GM23338 (cell line): ENCODE measurements at regions not wholly inside any gene's neighbourhood (a gene's known extent, or its start where the extent isn't known, plus 50 kb on each side); places are given as distances from the start of the nearest gene placed in this dataset.

Experiments
- ATAC-seq: fragments of 200-7000 bp; cut with Tn5 transposase; 3 replicates; pipeline ENCODE4 v1.9.1; 2020
- DNase-seq: peaks from one replicate; pipeline ENCODE4 v3.0.0-alpha.2; 2015; ENCODE audit warnings: low spot score
- H2AFZ ChIP-seq: fragments of 200-600 bp; sonication (generic); 2 replicates; pipeline ENCODE4 v1.8.0; 2016; ENCODE audit warnings: antibody characterized with exemption, mild to moderate bottlenecking, moderate library complexity
- H3F3A ChIP-seq: fragments of 200-600 bp; sonication (generic); replicated peaks from 2 replicates; pipeline ENCODE4 v1.8.0; 2017; ENCODE audit warnings: antibody characterized with exemption, mixed run types, low read depth
- H3K27ac ChIP-seq: fragments of 200-600 bp; sonication (generic); 2 replicates; pipeline ENCODE4 v1.6.1; 2016; ENCODE audit warnings: low read depth
- H3K27me3 ChIP-seq: fragments of 200-600 bp; sonication (generic); 2 replicates; pipeline ENCODE4 v1.8.0; 2016; ENCODE audit warnings: mild to moderate bottlenecking, mixed run types, moderate library complexity; ENCODE audit not compliant: insufficient read depth
- H3K36me3 ChIP-seq: fragments of 200-600 bp; sonication (generic); 2 replicates; pipeline ENCODE4 v1.8.0; 2016; ENCODE audit warnings: mild to moderate bottlenecking; ENCODE audit not compliant: insufficient read depth
- H3K4me1 ChIP-seq: fragments of 200-600 bp; sonication (generic); 2 replicates; pipeline ENCODE4 v1.8.0; 2016; ENCODE audit warnings: mild to moderate bottlenecking, moderate library complexity; ENCODE audit not compliant: insufficient read depth
- H3K4me2 ChIP-seq: fragments of 200-600 bp; sonication (generic); 2 replicates; pipeline ENCODE4 v1.7.1; 2017; ENCODE audit warnings: mixed run types
- H3K4me3 ChIP-seq: fragments of 200-600 bp; sonication (generic); 2 replicates; pipeline ENCODE4 v1.6.1; 2016; ENCODE audit warnings: mixed run types
- H3K79me2 ChIP-seq: fragments of 200-600 bp; sonication (generic); replicated peaks from 2 replicates; pipeline ENCODE4 v1.8.0; 2017; ENCODE audit warnings: mild to moderate bottlenecking; ENCODE audit not compliant: insufficient read depth
- H3K9me2 ChIP-seq: fragments of 200-600 bp; sonication (generic); 2 replicates; pipeline ENCODE4 v1.8.0; 2017; ENCODE audit not compliant: insufficient read depth
- H4K20me1 ChIP-seq: fragments of 200-600 bp; sonication (generic); replicated peaks from 2 replicates; pipeline ENCODE4 v1.8.0; 2017; ENCODE audit warnings: mild to moderate bottlenecking; ENCODE audit not compliant: insufficient read depth
- H3K27ac Mint-ChIP-seq: 2 replicates; pipeline ENCODE4 v1.8.0; 2020; ENCODE audit warnings: inconsistent platforms, mild to moderate bottlenecking, moderate library complexity, mixed read lengths
- H3K27me3 Mint-ChIP-seq: 3 replicates; pipeline ENCODE4 v1.8.0; 2022; ENCODE audit warnings: low read depth, mild to moderate bottlenecking, moderate library complexity, mixed read lengths, inconsistent platforms; ENCODE audit not compliant: insufficient read depth, poor library complexity
- H3K36me3 Mint-ChIP-seq: 3 replicates; pipeline ENCODE4 v1.8.0; 2021; ENCODE audit warnings: low read depth, mild to moderate bottlenecking, inconsistent platforms, moderate library complexity, mixed read lengths
- H3K4me1 Mint-ChIP-seq: 3 replicates; pipeline ENCODE4 v1.8.0; 2020; ENCODE audit warnings: mild to moderate bottlenecking, inconsistent platforms, mixed read lengths
- H3K4me3 Mint-ChIP-seq: 3 replicates; pipeline ENCODE4 v1.8.0; 2021; ENCODE audit warnings: moderate library complexity, mild to moderate bottlenecking, inconsistent platforms, mixed read lengths
- H3K9me3 Mint-ChIP-seq: 3 replicates; pipeline ENCODE4 v1.8.0; 2020; ENCODE audit warnings: moderate library complexity, mild to moderate bottlenecking, inconsistent platforms, mixed read lengths
- CTCF ChIP-seq, 2 experiments: fragments of 200-600 bp in 1 of 2; sonication (generic) in 1 of 2; conservative IDR thresholded peaks; 2 replicates each; pipeline versions ENCODE4 v1.5.1 to v1.6.1; 2016 to 2017; ENCODE audit warnings: antibody characterized with exemption in 2 of 2, low read depth in 2 of 2, mild to moderate bottlenecking in 2 of 2, moderate library complexity in 1 of 2
- EZH2 ChIP-seq: fragments of 200-600 bp; sonication (generic); IDR thresholded peaks from one replicate; pipeline ENCODE4 v1.8.0; 2017; ENCODE audit warnings: antibody characterized with exemption, mild to moderate bottlenecking, low read depth; ENCODE audit not compliant: unreplicated experiment
- JUNB ChIP-seq: IDR thresholded peaks from one replicate; pipeline ENCODE4 v1.6.1; 2016; ENCODE audit warnings: antibody characterized with exemption; ENCODE audit not compliant: unreplicated experiment
- NANOG ChIP-seq: IDR thresholded peaks from 2 replicates; pipeline ENCODE4 v1.6.1; 2016; ENCODE audit warnings: antibody characterized with exemption, borderline replicate concordance
- STAT1 ChIP-seq: IDR thresholded peaks from one replicate; pipeline ENCODE4 v1.6.1; 2016; ENCODE audit warnings: antibody characterized with exemption; ENCODE audit not compliant: unreplicated experiment
- ZNF114 ChIP-seq: fragments of 250-450 bp; sonication (Bioruptor Pico); IDR thresholded peaks from 2 replicates; pipeline ENCODE4 v1.5.0; 2020; ENCODE audit warnings: mild to moderate bottlenecking, moderate library complexity
- ZNF331 ChIP-seq: fragments of 250-450 bp; sonication (Bioruptor Pico); IDR thresholded peaks from 2 replicates; pipeline ENCODE4 v1.5.0; 2020; ENCODE audit warnings: low read depth, mild to moderate bottlenecking, moderate library complexity
- ZNF462 ChIP-seq: fragments of 250-450 bp; sonication (Bioruptor Pico); IDR thresholded peaks from 2 replicates; pipeline ENCODE4 v1.5.0; 2020; ENCODE audit warnings: mild to moderate bottlenecking, moderate library complexity
- TF ChIP-seq, protein P1 (sequence below): IDR thresholded peaks from one replicate; pipeline ENCODE4 v1.6.1; 2018; ENCODE audit warnings: antibody characterized with exemption; ENCODE audit not compliant: unreplicated experiment
- TF ChIP-seq, protein P2 (sequence below): IDR thresholded peaks from 2 replicates; pipeline ENCODE4 v1.6.1; 2016; ENCODE audit warnings: antibody characterized with exemption

- no peak for TF ChIP-seq CTCF (conservative IDR thresholded peaks at IDR 0.05; ENCODE audit: low read depth in 2 of 2)
Observed at GRCh38 chr7:24221500-24221899, 62.5 kb upstream of the NPY start (continued).

- H3K27ac Mint-ChIP-seq = no peak overlapping the region
- no peak overlapping the region for H3K4me3 Mint-ChIP-seq
- ATAC-seq (no peak), DNase-seq (no peak)
- peaks cover 26% of the 10 kb centered on the region for H3K4me1 Mint-ChIP-seq
- Histone ChIP-seq H4K20me1 (no peaks in the 10 kb centered on the region), H3K9me2 (no peaks in the 10 kb centered on the region), H3K27ac (no peak overlapping the region), H3K79me2 (no peaks in the 10 kb centered on the region), H2AFZ (no peak overlapping the region), H3K36me3 (no peaks in the 10 kb centered on the region), H3F3A (no peaks in the 10 kb centered on the region), H3K4me1 (peaks cover 23% of the 10 kb centered on the region), H3K27me3 (no peaks in the 10 kb centered on the region), H3K4me3 (no peak overlapping the region), H3K4me2 (no peak overlapping the region)
- peaks cover 3% of the 10 kb centered on the region; the same call in 2 of the 3 replicates for H3K36me3 Mint-ChIP-seq
- H3K27me3 Mint-ChIP-seq = peaks cover 4% of the 10 kb centered on the region
- TF ChIP-seq JUNB = no peak
- TF ChIP-seq ZNF331 (CRISPR knock-in tag) = no peak
- TF ChIP-seq EZH2 = no peak
- TF ChIP-seq, protein P1, sequence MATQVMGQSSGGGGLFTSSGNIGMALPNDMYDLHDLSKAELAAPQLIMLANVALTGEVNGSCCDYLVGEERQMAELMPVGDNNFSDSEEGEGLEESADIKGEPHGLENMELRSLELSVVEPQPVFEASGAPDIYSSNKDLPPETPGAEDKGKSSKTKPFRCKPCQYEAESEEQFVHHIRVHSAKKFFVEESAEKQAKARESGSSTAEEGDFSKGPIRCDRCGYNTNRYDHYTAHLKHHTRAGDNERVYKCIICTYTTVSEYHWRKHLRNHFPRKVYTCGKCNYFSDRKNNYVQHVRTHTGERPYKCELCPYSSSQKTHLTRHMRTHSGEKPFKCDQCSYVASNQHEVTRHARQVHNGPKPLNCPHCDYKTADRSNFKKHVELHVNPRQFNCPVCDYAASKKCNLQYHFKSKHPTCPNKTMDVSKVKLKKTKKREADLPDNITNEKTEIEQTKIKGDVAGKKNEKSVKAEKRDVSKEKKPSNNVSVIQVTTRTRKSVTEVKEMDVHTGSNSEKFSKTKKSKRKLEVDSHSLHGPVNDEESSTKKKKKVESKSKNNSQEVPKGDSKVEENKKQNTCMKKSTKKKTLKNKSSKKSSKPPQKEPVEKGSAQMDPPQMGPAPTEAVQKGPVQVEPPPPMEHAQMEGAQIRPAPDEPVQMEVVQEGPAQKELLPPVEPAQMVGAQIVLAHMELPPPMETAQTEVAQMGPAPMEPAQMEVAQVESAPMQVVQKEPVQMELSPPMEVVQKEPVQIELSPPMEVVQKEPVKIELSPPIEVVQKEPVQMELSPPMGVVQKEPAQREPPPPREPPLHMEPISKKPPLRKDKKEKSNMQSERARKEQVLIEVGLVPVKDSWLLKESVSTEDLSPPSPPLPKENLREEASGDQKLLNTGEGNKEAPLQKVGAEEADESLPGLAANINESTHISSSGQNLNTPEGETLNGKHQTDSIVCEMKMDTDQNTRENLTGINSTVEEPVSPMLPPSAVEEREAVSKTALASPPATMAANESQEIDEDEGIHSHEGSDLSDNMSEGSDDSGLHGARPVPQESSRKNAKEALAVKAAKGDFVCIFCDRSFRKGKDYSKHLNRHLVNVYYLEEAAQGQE = no peak
- no peak for TF ChIP-seq NANOG
- TF ChIP-seq, protein P2, sequence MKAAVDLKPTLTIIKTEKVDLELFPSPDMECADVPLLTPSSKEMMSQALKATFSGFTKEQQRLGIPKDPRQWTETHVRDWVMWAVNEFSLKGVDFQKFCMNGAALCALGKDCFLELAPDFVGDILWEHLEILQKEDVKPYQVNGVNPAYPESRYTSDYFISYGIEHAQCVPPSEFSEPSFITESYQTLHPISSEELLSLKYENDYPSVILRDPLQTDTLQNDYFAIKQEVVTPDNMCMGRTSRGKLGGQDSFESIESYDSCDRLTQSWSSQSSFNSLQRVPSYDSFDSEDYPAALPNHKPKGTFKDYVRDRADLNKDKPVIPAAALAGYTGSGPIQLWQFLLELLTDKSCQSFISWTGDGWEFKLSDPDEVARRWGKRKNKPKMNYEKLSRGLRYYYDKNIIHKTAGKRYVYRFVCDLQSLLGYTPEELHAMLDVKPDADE = no peak
- no peak for TF ChIP-seq STAT1
- TF ChIP-seq CTCF (conservative IDR thresholded peaks at IDR 0.05; ENCODE audit: low read depth in 2 of 2) = no peak
- no peak for TF ChIP-seq ZNF114 (CRISPR knock-in tag)
- no peak for TF ChIP-seq ZNF462 (CRISPR knock-in tag)
- H3K9me3 Mint-ChIP-seq = peaks cover 15% of the 10 kb centered on the region; the same call in 2 of the 3 replicates
Observed at GRCh38 chr7:24227068-24227467, 56.9 kb upstream of the NPY start.
